Testis (tissue), 2 donors: ENCODE measurements at regions not wholly inside any gene's neighbourhood (a gene's known extent, or its start where the extent isn't known, plus 50 kb on each side); places are given as distances from the start of the nearest gene placed in this dataset.

Source experiments
- DNase-seq: peaks from one replicate; pipeline ENCODE4 v3.0.0-alpha.2; 2019
- H3K27ac ChIP-seq, 2 donors: fragments of 200-600 bp; sonication (generic); one replicate each; pipeline ENCODE4 v1.5.1; 2019
- H3K27me3 ChIP-seq: fragments of 200-600 bp; sonication (generic); one replicate; pipeline ENCODE4 v1.5.1; 2019
- H3K36me3 ChIP-seq: fragments of 200-600 bp; sonication (generic); one replicate; pipeline ENCODE4 v1.5.1; 2017; ENCODE audit warnings: low read depth; ENCODE audit errors: missing control alignments
- H3K4me1 ChIP-seq: fragments of 200-600 bp; sonication (generic); one replicate; pipeline ENCODE4 v1.5.1; 2019
- H3K4me3 ChIP-seq, 2 donors: fragments of 200-600 bp; sonication (generic); one replicate each; pipeline ENCODE4 v1.5.1; 2017 to 2019
- H3K9me3 ChIP-seq: fragments of 200-600 bp; sonication (generic); one replicate; pipeline ENCODE4 v1.5.1; 2017
- POLR2A ChIP-seq: fragments of 450-650 bp; IDR thresholded peaks from one replicate; pipeline ENCODE4 v1.6.1; 2017; ENCODE audit warnings: antibody characterized with exemption, mild to moderate bottlenecking, moderate library complexity
- WGBS, 2 donors: methylation state at CpG; one replicate each; pipeline ENCODE4 v1.1.5; 2018; 5-methylcytosine and 5-hydroxymethylcytosine counted together
- intact Hi-C: fragments of 100-400 bp; cut with DNase I; formaldehyde crosslinking; loops from one replicate; pipeline ENCODE4 v1.15.1; 2023; ENCODE audit warnings: low total_unique reads
- TF ChIP-seq, protein P1 (sequence below), 3 experiments: fragments of 450-650 bp in 2 of 3; fragments of 200-600 bp in 1 of 3; sonication (generic) in 1 of 3; IDR thresholded peaks; one replicate each; pipeline ENCODE4 v1.5.1; 2016 to 2019; ENCODE audit warnings: antibody characterized with exemption in 3 of 3, mild to moderate bottlenecking in 2 of 3, moderate library complexity in 1 of 3

DNA sequence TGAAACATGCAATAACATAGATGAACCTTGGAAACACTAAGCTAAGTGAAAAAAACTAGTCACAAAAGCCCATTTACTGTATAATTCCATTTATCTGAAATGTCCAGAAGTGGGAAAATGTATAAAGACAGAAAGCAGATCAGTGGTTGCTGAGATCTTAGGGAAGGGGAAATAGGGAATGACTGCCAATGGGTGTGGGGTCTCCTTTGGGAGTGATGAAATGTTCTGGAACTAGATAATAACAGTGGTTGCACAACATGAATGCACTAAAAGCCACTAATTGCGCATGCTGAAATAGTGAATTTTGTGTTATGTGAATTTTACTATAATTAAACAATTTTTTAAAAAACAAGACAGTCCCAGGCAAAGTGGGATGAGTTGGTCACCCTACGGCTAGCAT is 472.8 kb downstream of the CCDC171 start:
- H3K4me3 ChIP-seq = no peak overlapping the region
- no peaks in the 10 kb centered on the region for H3K4me1 ChIP-seq
- no peaks in the 10 kb centered on the region for H3K9me3 ChIP-seq
- H3K36me3 ChIP-seq = no peaks in the 10 kb centered on the region
- intact Hi-C loops = no loop called here
- H3K27me3 ChIP-seq = no peaks in the 10 kb centered on the region
- 89 to 95% methylated on average over 2 of the region's 2 CpGs for WGBS, 2 donors
- TF ChIP-seq, protein P1, sequence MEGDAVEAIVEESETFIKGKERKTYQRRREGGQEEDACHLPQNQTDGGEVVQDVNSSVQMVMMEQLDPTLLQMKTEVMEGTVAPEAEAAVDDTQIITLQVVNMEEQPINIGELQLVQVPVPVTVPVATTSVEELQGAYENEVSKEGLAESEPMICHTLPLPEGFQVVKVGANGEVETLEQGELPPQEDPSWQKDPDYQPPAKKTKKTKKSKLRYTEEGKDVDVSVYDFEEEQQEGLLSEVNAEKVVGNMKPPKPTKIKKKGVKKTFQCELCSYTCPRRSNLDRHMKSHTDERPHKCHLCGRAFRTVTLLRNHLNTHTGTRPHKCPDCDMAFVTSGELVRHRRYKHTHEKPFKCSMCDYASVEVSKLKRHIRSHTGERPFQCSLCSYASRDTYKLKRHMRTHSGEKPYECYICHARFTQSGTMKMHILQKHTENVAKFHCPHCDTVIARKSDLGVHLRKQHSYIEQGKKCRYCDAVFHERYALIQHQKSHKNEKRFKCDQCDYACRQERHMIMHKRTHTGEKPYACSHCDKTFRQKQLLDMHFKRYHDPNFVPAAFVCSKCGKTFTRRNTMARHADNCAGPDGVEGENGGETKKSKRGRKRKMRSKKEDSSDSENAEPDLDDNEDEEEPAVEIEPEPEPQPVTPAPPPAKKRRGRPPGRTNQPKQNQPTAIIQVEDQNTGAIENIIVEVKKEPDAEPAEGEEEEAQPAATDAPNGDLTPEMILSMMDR (IDR thresholded peaks at IDR 0.05) = no peak
- no peak for TF ChIP-seq POLR2A
- H3K27ac ChIP-seq = no peak overlapping the region
- DNase-seq = no peak

DNA sequence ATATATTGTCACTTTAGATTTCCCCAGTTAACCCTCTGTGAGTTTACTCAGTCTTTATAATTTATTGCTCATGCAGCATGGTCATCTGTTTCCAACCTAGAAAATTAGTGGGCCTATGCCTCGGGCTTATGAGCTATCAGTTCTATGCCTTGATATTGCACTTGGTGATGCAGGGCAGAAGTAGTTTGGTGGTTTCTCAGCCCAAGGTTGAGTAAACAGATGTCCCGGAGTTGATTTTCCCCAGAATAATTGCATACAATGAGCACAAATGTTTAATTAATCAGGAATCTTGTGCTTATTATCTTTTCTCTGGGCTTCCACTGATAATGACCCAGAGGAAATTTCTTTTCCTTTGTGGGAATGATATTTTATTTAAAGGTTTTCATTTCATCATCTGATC is 474.0 kb downstream of the CCDC171 start:
- Histone ChIP-seq H3K27me3 (no peaks in the 10 kb centered on the region), H3K27ac (no peak overlapping the region), H3K4me3 (no peak overlapping the region), H3K9me3 (no peaks in the 10 kb centered on the region), H3K4me1 (no peaks in the 10 kb centered on the region), H3K36me3 (no peaks in the 10 kb centered on the region)
- WGBS, 2 donors = 54 to 64% methylated on average over 2 of the region's 2 CpGs
- TF ChIP-seq POLR2A = no peak
- TF ChIP-seq, protein P1 (IDR thresholded peaks at IDR 0.05) = no peak
- no peak for DNase-seq
- intact Hi-C loops = no loop called here

DNA sequence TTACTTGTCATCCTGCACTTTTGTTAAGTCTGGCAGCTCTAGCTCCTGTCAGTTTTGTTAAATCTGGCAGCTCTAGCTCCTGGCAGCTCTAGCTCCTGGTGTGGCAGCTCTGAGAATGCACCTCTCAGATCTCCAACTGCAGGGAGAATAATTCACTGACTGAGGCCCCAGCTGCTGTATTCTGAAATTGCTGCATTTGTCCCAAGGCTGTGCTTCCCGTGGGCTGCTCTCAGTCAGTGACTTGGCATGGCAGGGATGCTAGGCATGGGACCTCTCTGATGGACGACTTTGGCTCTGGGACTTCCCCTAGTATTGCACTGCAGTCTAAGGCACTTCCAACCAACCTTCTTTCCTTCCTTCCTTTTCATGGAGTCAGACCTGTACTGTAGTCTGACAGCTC is 475.7 kb downstream of the CCDC171 start:
- no peak for TF ChIP-seq POLR2A
- TF ChIP-seq, protein P1 (IDR thresholded peaks at IDR 0.05) = no peak
- 35 to 46% methylated on average over 2 of the region's 2 CpGs for WGBS, 2 donors

DNA sequence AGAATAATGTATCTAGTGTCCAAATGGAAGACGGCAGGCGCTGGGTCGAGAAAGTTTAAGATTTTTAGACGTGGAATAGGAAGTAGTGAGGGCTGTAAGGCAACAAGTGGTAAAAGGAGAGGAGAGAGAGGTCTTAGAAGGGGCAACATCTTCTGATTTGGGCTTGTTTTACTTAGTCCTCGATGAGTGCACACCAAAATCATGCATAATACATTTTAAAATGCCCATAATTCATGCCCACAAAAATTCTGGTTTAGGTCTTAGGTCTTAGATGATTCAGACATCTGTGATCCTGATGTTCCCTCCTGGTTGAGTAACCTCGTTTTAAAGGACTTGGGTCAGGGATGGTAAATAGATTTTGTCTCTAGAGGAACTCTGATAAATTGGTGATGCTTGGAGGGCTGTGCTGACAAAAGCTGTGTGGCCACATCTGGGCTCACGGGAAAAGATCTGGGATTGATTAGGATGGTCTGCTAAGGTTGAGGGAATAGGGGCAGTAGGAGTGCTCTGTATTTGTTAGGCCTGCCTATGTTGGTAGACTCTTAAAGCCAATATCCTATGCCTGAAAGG is 476.3 kb downstream of the CCDC171 start:
- no peaks in the 10 kb centered on the region for H3K9me3 ChIP-seq
- H3K27me3 ChIP-seq = no peaks in the 10 kb centered on the region
- H3K36me3 ChIP-seq = no peaks in the 10 kb centered on the region
- intact Hi-C loops = no loop called here
- TF ChIP-seq, protein P1 (IDR thresholded peaks at IDR 0.05) = no peak
- no peak for TF ChIP-seq POLR2A
- H3K4me3 ChIP-seq = no peak overlapping the region
- H3K27ac ChIP-seq = no peak overlapping the region
- H3K4me1 ChIP-seq = no peaks in the 10 kb centered on the region
- WGBS, 2 donors = 91 to 95% methylated on average over 7 of the region's 7 CpGs
- no peak for DNase-seq

More for the DNA sequence above, 475.7 kb downstream of the CCDC171 start:
- H3K27ac ChIP-seq = no peak overlapping the region
- no peak overlapping the region for H3K4me3 ChIP-seq
- no peaks in the 10 kb centered on the region for H3K4me1 ChIP-seq
- DNase-seq = no peak
- intact Hi-C loops = no loop called here
- H3K27me3 ChIP-seq = no peaks in the 10 kb centered on the region
- no peaks in the 10 kb centered on the region for H3K36me3 ChIP-seq
- no peaks in the 10 kb centered on the region for H3K9me3 ChIP-seq

DNA sequence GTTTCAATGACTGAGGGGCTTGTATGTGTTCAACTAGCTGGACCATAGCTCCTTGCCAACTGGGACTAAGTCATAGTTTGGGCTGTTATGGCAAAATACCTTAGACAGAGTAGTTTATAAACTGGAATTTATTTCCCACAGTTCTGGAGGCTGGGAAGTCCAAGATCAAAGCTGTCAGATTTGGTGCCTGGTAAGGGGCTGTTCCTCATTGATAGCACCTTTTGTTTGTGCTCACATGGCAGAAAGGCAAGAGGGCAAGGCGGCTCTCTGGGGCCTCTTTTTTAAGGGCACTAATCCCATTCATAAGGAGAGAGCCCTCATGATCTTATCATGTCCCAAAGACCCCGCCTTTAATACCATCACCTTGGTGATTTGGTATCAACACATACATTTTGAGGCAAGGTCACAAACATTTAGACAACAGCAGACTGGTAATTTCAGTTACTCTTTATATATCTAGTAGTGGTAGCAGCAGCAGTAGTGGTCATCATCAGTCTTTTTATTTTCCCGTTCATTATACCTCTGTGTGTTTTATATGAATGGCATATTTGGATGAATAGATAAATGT is 477.0 kb downstream of the CCDC171 start:
- H3K9me3 ChIP-seq = no peaks in the 10 kb centered on the region
- WGBS, 2 donors = 86 to 94% methylated on average over 3 of the region's 3 CpGs
- no peak for DNase-seq
- TF ChIP-seq POLR2A = no peak
- TF ChIP-seq, protein P1 (IDR thresholded peaks at IDR 0.05) = no peak
- no peaks in the 10 kb centered on the region for H3K36me3 ChIP-seq
- H3K4me3 ChIP-seq = no peak overlapping the region
- no peaks in the 10 kb centered on the region for H3K27me3 ChIP-seq
- no peak overlapping the region for H3K27ac ChIP-seq
- H3K4me1 ChIP-seq = no peaks in the 10 kb centered on the region
- intact Hi-C loops = no loop called here
